Panc1 (cell line): ENCODE measurements at regions not wholly inside any gene's neighbourhood (a gene's known extent, or its start where the extent isn't known, plus 50 kb on each side); places are given as distances from the start of the nearest gene placed in this dataset.

Experiments
- ATAC-seq: fragments of 200-7000 bp; cut with Tn5 transposase; 2 replicates; pipeline ENCODE4 v1.9.1; 2020; ENCODE audit warnings: mild to moderate bottlenecking, moderate library complexity
- BruUV-seq: library from RNA; stranded (reverse); fragments of 400-500 nt; replicated peaks from 2 replicates; lab custom pipeline; 2021; lab: Mats Ljungman, UMichigan
- CTCF ChIA-PET: fragments of 300-600 bp; sonication (Branson Sonifier 250); formaldehyde crosslinking; loops from one replicate; lab custom pipeline; 2022; ENCODE audit warnings: antibody characterized with exemption; lab: Charles Lee
- POLR2A ChIA-PET: fragments of 300-600 bp; sonication (Branson Sonifier 250); formaldehyde crosslinking; loops from one replicate; lab custom pipeline; 2022; ENCODE audit warnings: antibody characterized with exemption; lab: Charles Lee
- DNase-seq: peaks from one replicate; pipeline ENCODE4 v3.0.0-alpha.2; 2010; ENCODE audit warnings: low read depth, low spot score
- H3K27ac ChIP-seq: 2 replicates; pipeline ENCODE4 v1.5.1; 2011; ENCODE audit warnings: mild to moderate bottlenecking, low read length, inconsistent platforms
- H3K27me3 ChIP-seq: fragments of 200-500 bp; sonication (Bioruptor generic); 2 replicates; pipeline ENCODE4 v1.6.0; 2014; ENCODE audit warnings: low read length, inconsistent platforms; ENCODE audit not compliant: control insufficient read depth, insufficient read depth
- H3K36me3 ChIP-seq: fragments of 200-500 bp; sonication (Bioruptor generic); 2 replicates; pipeline ENCODE4 v1.5.1; 2014; ENCODE audit warnings: inconsistent platforms, mild to moderate bottlenecking, low read length, moderate library complexity; ENCODE audit not compliant: control insufficient read depth, insufficient read depth
- H3K4me1 ChIP-seq: 2 replicates; pipeline ENCODE4 v1.5.1; 2011; ENCODE audit warnings: inconsistent platforms, mild to moderate bottlenecking, low read length, moderate library complexity; ENCODE audit not compliant: control insufficient read depth, insufficient read depth
- H3K4me3 ChIP-seq, 2 experiments: 2 replicates each; pipeline ENCODE4 v1.5.1; 2011 to 2012; ENCODE audit warnings: low read depth in 2 of 2, low read length in 2 of 2, mild to moderate bottlenecking in 2 of 2, inconsistent platforms in 1 of 2, moderate library complexity in 1 of 2
- H3K9me3 ChIP-seq: fragments of 200-500 bp; sonication (Bioruptor generic); 2 replicates; pipeline ENCODE4 v1.5.1; 2014; ENCODE audit warnings: low read depth, mild to moderate bottlenecking, inconsistent platforms, low read length, moderate library complexity; ENCODE audit not compliant: control insufficient read depth, insufficient read depth
- CTCF ChIP-seq: fragments of 450-650 bp; IDR thresholded peaks from 2 replicates; pipeline ENCODE4 v1.5.1; 2017; ENCODE audit warnings: mild to moderate bottlenecking
- POLR2AphosphoS5 ChIP-seq: IDR thresholded peaks from 2 replicates; pipeline ENCODE4 v1.6.1; 2012; ENCODE audit warnings: mild to moderate bottlenecking, low read depth, low read length, moderate library complexity
- REST ChIP-seq, 2 experiments: IDR thresholded peaks; 2 replicates each; pipeline ENCODE4 v1.6.1; 2011 to 2012; ENCODE audit warnings: low read depth in 2 of 2, control low read depth in 1 of 2, low read length in 1 of 2, mild to moderate bottlenecking in 1 of 2, moderate library complexity in 1 of 2; ENCODE audit not compliant: insufficient read depth in 1 of 2
- SIN3A ChIP-seq: IDR thresholded peaks from 2 replicates; pipeline ENCODE4 v1.6.1; 2012; ENCODE audit warnings: low read depth, mild to moderate bottlenecking, low read length, moderate library complexity, borderline replicate concordance; ENCODE audit not compliant: insufficient read depth
- TCF7L2 ChIP-seq: IDR thresholded peaks from 2 replicates; pipeline ENCODE4 v1.6.1; 2011; ENCODE audit warnings: mild to moderate bottlenecking, low read depth, low read length, inconsistent platforms
- in situ Hi-C: cut with HindIII; loops from 2 replicates; pipeline ENCODE4 v1.10.0; 2016; ENCODE audit warnings: low sequenced_read_pairs, low pct_unique_long_range_greater_than_20kb
- intact Hi-C: fragments of 100-400 bp; cut with micrococcal nuclease; formaldehyde crosslinking; loops from one replicate; pipeline ENCODE4 v1.10.0; 2022; ENCODE audit not compliant: unreplicated experiment

GRCh38 chr2:216802516-216803215 is 57.2 kb downstream of the TNP1 start:
- CTCF ChIA-PET, result no interaction called here
- Histone ChIP-seq H3K27me3 (no peaks in the 10 kb centered on the region), H3K4me3 (no peak overlapping the region), H3K4me1 (no peaks in the 10 kb centered on the region), H3K27ac (no peak overlapping the region), H3K36me3 (no peaks in the 10 kb centered on the region), H3K9me3 (no peaks in the 10 kb centered on the region)
- intact Hi-C loops (no loop called here), in situ Hi-C loops (no loop called here)
- BruUV-seq, result no TSS peak
- POLR2A ChIA-PET, result no interaction called here
- DNase-seq (no peak), ATAC-seq (no peak)
- TF ChIP-seq REST (IDR thresholded peaks at IDR 0.05; ENCODE audit: insufficient read depth in 1 of 2, low read depth in 2 of 2, low read length in 1 of 2), result no peak
- no peak for TF ChIP-seq TCF7L2
- TF ChIP-seq CTCF, result no peak
- no peak for TF ChIP-seq SIN3A
- TF ChIP-seq POLR2AphosphoS5, result no peak

- H3K36me3 ChIP-seq, result no peaks in the 10 kb centered on the region
- H3K27me3 ChIP-seq, result no peaks in the 10 kb centered on the region
- no peak for DNase-seq
- intact Hi-C loops, result no loop called here
- TF ChIP-seq TCF7L2 (no peak), CTCF (no peak), REST (IDR thresholded peaks at IDR 0.05; ENCODE audit: insufficient read depth in 1 of 2, low read depth in 2 of 2, low read length in 1 of 2) (no peak), SIN3A (no peak), POLR2AphosphoS5 (no peak)
- no peak overlapping the region for H3K27ac ChIP-seq
- no peak overlapping the region for H3K4me3 ChIP-seq
- POLR2A ChIA-PET, result no interaction called here
- no peaks in the 10 kb centered on the region for H3K9me3 ChIP-seq
- no peak for ATAC-seq
- in situ Hi-C loops, result no loop called here
- no TSS peak for BruUV-seq
- no peaks in the 10 kb centered on the region for H3K4me1 ChIP-seq
- CTCF ChIA-PET, result no interaction called here
Observed at GRCh38 chr2:216800836-216801235, 59.0 kb downstream of the TNP1 start.
